HG03432 (cell line): ENCODE measurements at regions not wholly inside any gene's neighbourhood (a gene's known extent, or its start where the extent isn't known, plus 50 kb on each side); places are given as distances from the start of the nearest gene placed in this dataset.
A peak's percentile ranks its signal among the peaks of the same experiment; 100 is the strongest.

ENCODE experiments used
- ATAC-seq: cut with Tn5 transposase; IDR thresholded peaks from one replicate; pipeline ENCODE4 v1.9.1; 2021; ENCODE audit warnings: mild to moderate bottlenecking, moderate library complexity; ENCODE audit not compliant: unreplicated experiment

DNA sequence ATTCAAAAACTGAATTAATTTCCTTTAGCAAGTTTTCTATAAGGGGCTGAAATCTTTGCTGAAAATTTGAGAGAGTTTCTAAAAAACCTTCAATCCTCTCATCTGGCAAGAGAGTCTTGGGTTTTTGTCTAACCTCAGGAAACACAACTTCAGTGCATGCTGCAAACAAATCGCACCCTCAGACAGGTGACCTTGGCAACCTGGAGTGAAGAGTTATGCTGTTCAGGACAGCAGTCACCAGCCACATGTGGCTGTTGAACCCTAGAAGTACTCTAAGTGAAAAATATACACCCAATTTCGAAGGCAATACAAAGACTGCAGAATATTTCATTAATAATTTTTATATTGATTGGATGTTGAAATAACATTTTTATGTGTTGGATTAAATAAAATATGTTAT, 184.8 kb downstream of the RPS29 start:
- no peak for ATAC-seq

DNA sequence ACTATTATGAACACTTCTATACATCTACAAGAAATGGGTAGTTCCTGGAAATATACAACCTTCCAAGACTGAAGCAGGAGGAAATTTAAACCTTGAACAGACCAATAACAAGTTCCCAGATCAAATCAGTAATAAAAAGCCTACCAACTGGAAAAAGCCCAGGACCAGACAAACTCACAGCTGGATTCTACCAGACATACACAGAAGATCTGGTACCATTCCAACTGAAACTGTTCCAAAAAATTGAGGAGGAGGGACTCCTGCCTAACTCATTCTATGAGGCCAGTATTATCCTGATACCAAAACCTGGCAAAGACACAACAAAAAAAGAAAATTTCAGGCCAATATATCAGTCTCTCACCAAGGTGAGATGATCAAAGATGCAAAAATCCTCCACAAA, 189.4 kb downstream of the RPS29 start:
- ATAC-seq = no peak

DNA sequence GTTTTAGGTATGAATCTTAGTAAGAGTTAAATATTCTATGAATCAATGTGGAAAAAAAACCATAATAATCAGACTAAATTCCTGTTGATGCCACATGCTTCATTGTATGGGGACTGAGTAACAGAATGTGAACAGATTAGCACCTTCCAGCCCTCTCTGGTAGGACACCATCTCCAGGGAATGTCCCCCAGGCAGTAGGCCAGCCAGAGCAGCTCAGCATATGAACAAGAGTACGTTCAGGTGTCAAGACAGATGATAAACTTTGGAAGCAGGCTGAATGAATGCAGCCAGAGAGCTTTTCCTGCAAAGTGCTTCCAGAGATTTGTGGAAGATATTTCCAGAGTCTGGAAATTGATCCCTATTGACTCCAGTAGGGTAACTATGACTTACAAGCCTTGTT, 204.4 kb downstream of the RPS29 start:
- ATAC-seq = no peak

DNA sequence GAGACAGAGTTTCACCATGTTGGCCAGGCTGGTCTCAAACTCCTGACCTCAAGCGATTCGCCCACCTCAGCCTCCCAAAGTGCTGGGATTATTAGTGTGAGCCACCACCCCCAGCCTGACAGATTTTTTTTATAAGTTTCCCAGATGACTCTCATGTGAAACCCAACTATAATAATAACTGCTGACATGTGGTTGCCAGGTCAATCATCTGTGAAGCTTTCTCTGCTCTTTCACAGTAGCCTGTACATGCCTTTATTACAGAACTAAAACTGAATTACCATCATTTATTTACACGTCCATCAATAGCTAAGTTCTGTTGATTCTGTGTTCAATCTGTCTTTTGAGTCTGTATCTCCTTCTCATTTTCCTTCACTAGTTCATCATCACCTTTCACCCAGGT, 218.5 kb downstream of the RPS29 start:
- ATAC-seq = peak; percentile 69

DNA sequence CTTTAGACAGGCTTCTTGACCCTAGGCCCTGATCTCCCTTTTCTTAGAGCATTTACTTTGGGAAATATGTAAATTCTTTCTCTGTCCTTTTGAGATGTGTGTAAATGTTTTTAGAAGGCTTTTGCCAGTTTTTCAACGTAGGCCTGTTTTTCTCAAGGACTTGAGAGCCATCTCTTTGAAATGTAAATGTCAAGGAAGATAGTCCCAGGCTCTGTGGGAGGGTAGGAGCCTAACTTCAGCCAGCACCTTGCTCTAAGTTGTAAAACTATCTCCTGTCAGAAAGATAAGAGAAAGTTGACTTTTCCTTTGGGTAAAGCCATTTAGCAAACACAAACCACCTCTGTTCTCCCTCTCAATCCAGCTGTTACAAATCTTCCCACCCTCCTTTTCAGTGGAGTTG, 219.8 kb downstream of the RPS29 start:
- ATAC-seq = no peak

DNA sequence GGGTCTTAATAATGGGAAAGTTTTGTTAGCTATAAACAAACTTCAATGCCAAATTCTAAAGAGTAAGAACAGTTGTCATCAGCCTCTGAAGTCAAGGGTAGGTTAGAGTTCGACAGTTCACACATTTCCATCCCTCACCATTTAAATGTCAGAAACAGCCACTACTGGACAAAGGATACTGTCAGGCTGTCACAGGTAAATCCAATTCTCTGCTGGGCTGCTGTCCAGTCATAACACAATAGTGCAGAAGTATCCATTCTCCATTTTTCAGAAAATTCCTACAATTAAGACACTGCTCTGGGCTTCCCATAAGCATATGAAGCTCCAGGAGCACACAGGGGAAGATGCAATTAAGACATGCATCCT, 221.4 kb downstream of the RPS29 start:
- ATAC-seq = no peak

DNA sequence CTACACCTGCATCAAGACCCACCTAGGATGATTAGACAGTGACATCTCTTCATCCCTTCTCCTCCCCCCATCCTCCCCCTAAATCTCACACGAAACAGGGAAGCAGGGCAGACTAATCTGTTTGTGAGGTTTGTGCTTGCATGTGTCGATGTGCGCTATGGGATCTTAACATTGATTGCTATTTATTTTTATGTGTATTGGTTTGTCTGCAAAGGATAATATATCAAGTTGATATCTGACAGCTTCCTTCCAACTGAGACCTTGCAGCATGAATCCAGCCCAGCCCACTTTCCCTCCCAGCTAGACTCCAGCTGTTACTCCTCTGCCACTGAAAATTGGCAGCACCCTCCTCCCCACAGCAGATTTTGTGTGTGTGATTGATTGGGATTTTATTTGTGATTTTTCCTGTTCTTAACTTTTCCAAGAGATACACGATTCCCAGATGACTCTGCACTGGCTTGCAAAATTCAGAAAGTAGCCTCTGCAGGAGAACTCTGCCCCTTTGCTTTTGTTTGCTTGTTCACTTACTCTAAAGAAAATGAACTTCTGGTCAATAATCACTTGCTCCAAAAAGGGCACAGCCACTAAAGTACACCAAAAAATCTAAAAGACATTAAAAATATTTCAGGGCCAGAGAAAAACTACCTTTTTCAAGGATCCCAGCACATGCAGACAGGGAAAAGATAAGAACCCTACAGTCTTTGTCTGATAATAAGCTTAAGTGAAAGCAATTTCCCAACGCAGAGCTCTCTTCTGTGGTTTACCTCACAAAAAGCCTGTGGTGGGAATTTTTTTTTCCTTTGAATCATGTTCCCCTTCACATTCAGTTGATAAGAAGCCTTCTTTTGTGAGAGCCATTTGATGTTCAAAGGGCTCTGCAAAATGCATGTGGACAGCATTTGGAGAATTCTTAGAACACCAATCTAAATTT, 222.1 kb downstream of the RPS29 start:
- no peak for ATAC-seq

DNA sequence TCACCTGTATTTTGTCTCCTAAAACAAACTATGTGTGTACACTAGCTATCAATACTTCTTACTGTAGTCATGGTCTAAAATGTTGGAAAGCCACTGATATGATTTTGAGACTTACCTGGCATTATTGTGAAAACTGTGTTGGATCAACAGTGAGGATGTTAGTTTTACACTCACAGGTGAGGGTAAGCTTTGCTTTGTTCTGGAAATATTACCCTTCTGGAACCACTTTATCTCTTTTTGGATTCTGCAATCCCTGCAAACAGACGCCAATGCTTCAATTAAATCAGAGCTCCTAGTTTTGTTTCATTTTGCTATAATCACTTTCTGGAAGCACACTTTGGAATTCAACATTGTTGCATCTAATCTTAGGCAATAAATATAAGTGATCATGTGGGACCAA, 223.3 kb downstream of the RPS29 start:
- ATAC-seq = no peak

DNA sequence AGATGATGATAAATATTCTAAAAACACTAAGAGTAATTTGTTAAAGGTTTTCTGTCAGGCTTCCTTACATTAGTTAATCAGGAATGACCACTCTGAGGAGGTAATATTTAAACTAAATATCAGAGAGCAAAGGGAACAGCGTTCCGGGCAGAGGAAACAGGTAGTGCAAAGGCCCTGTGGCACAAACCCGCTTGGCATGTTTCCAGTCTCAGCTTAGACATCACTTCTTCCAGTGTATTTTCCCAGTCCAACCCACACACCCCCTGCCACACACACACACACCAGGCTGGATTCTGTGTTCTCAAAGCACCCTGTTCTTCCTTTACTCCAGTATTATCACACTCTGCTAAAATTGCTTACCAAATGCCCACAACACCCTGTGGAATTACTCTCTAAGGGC, 247.1 kb downstream of the RPS29 start:
- ATAC-seq = no peak

DNA sequence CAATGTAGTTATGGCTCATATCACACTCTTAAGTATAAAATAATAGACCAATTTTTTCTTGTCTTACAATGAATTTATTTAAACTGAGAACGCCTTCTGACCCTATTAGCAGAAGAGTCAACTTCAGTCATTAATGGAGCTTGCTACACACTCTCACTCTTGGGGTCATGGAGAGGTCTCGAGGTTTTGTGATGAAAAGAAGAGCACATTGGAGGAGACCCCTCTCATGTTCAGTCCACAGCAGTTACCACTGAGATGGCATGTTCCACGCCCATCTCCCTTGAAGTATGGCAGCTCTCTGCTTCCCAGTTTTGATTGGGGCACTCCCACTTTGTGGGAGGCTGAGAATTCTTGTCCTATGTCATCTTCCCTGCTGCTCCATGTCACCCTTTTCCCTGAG, 266.4 kb downstream of the RPS29 start:
- no peak for ATAC-seq

DNA sequence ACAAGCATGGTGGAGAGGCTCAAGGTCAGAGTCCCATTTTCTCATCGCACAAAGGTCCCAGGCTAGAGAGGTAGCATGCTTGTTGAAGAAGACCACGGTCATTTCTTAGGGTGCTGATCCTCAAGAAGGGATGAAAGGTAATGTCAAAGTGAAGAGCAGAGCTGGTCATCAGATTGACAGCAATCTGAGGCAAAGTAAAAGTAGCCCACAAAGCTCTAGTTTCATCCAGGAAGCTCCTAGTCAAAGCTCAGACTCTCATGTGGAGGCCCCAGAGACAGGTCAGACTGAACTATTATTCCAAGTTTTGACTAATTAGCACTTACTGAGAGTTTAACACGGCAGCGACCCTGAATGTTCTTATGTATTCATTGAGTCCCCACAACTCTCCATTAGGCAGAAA, 270.6 kb downstream of the RPS29 start:
- ATAC-seq = no peak

DNA sequence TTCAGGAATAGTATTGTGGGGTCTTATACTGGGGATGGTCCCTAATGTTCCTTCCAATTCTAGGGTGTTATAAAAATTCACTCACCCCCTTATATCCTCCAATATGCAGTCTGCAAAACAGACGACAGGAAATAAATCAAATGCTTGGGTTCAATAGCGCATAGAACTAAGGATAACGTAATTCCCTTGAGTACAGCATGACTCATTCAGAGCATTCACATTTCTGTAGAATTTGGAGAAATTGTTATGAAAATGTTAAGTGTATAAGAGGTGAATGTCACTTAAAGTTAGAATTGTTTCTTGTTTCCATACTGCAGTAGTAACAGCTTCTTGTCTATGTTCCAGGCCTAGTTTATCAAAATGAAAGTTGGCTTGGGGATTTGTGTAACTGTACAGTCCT, 271.4 kb downstream of the RPS29 start:
- no peak for ATAC-seq

DNA sequence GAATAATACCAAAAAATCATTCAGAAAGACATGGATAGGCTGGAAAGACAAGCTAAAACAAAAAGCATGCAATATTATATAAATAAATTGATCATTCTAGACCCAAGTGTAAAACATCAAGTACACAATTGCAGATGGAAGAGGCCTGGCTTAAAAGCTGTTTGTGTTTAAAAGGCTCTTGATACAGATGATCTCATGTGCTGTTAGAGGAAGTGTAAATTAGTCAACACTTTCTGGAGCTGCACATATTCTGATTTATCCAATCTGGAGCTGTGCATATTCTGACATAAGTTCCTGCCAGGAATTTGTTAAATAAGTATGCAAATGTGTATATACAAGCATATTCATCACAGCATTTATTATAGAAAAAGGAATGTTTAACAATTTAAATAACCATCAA, 273.1 kb downstream of the RPS29 start:
- no peak for ATAC-seq

DNA sequence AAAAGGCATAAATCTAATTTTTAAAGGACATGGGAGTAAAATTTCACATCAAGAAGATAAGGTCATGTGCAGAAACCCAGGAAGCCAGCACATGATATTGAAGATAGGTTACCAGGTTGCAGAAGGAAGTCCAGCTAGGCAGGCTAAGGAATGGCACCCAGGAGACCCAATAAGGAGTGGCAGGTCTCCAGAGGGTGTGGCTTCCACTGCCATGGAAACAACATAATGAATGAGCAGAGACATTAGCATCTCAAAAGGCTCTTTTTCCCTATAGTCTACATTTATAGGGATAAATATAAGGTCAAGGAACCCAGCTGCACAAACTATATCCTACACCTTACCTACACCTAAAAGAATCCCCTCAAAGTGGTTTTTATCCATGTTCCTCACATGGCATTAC, 275.9 kb downstream of the RPS29 start:
- no peak for ATAC-seq

DNA sequence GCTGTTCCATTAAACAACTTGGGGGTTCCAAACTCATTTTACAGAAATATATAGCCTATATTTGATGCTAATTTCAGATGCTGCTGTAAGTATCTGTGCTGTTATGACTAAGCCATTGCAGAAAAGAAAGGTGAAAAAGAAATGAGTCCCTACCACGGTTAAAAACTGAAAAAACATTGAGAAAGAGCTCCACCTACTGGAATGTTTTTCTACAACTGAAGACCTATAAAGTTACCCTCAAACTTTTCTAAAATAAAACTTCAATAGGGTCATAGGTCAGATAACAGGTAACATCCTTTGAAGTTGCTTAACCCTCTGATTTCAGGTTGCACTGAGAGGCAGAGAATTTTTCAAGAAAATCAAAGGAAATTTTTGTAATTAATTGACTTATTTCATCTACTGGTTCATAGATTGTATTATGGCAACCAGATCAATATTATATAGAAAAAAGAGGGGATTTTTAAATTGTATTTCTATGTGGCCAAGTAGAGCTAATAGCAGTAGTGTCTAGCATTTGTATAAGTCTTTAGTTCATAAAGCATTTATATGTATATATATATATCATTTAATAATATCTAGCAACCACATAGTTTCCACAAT, 279.9 kb downstream of the RPS29 start:
- ATAC-seq = peak; percentile 79

DNA sequence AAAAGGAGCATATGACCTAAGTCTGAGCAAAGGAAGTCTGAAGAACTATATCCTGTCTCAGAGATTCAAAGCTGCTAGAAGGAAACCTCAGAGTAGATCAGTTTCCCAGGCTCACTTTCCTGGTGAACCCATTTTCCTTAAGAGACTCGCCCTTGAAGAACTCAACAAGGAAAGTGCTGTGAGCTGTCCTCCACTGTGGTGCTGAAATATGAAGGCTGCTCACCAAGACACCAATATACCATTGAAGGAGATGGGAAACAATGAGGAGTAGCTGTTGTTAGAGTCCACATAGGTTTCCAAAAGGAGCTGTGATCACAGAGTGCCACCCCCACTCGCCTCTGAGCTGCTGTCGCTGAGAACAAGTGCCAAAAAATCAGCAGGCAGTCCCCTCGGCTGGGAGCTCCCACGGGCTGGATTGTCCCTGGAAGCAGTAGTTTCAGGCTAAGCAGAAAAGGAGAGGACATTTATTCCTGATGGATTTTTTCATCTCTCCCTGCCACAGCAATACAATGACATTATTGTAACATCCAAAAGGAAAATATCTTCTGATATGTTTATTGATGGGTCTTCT, 282.1 kb downstream of the RPS29 start:
- ATAC-seq = no peak

DNA sequence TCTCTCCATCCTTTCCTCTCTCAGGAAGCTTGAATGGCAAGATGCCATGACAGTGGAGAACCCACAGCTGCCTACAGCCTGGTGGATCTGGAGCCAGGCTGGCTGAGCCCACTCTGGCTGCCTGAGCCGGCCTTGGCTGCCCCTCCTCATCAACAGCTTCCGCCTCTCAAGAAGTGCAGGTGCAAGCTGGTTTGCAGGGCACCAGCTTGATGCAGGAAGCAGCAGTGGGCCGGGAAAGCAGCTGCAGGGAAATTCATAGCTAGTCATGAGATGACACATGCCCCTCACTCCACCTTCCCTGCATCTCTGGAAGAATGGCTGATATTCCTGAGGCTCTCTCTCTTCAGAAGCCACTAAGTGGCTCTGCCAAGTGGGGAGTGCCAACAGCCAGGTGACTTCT, 289.1 kb downstream of the RPS29 start:
- ATAC-seq = no peak

DNA sequence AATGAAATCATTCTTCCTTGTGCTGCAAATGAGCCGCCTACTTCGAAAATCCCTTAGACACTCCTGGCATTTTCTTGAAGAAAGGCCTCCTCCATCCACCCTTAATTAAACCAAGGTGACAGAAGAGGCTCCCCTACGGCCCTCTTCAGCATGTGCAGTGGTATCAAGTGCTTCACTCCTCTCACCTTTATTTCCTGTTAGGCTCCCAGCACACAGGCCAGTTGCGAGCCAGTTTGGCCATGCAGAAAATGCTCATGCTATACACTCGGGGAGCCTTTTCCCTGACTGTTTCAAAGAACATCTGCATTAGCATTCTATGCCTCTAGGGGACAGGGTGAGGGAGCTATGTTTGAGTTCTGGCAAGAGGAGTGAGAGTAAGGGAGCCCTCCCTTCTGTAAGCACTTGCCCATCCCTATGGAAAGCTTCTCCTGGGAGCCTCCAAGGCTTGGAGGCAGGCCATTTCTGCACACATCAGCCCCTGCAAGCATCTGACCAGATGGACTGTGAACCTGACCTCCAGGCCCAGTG, 291.5 kb downstream of the RPS29 start:
- no peak for ATAC-seq

DNA sequence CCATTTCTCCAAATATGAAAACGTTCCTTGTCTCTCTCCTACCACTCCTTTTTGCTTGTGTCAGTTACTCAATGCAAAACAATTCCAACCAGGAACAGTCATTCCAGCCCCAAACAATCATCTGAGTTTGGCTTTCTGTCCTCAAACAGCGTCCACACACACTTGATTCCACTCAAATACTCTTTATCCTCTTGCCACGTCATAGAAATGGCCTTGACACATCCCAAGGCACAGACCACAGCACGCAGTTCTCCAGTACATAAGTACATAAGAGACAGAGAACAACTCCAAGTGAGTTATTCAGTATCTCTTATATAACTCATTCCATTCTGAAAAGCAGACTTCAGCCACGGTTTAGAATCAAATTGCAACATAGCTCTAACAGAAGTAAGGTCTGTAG, 299.2 kb downstream of the RPS29 start:
- no peak for ATAC-seq

DNA sequence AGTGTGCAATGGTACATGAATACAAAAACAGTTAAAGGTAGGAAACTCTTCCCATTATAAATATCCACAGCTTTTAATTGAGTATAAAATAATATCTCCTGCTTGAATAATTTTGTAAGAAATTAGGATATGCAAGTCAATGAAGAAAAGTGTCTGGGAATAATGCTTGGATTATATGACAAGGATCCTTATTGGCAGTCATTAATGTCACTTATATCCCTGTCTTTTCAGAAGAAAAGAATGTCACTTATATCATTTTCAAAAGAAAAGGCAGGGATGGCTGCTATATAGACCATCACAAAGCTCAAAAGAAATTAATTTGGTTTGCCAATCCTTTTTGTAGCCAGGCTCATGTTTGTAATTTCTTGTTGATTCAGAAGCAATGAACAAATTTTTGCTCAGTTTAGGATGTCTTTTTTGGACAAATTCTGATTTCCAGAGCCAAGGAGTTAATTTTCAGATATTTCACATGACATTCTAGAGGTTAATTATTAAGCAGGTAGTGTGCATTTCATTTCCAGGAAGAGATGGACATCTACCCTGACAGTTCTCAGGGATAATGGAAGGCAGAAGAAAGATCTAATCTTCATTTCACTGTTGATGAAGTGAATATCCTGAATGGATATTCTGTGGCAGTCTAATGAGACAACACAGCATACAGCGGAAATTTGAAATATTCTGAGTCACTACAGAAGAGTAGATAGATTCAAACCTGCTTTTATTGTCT, 299.8 kb downstream of the RPS29 start:
- no peak for ATAC-seq

DNA sequence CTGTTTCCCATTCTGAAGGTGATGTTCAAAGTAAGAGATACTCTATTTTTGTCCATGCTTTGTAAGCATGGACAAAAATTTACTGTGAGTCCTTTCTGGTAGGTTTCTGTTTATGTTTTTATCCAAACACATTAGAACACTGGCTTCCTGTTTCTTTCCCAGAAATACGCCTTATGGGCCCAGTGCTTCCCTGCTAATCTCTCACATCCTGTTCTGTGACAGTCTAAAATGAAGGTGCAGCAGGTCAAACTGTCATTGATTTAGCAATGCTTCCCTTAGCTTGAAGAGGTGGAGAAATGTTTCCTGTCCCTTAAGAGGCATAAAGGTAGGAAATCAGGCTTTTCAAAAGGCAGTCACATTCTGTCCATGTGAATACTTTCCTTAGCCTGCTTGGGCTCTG, 305.6 kb downstream of the RPS29 start:
- ATAC-seq = no peak
